DND-41 (cell line): ENCODE measurements at regions not wholly inside any gene's neighbourhood (a gene's known extent, or its start where the extent isn't known, plus 50 kb on each side); places are given as distances from the start of the nearest gene placed in this dataset.

Experiments used
- ATAC-seq: fragments of 200-7000 bp; cut with Tn5 transposase; 3 replicates; pipeline ENCODE4 v1.9.1; 2021; ENCODE audit warnings: low read depth; ENCODE audit not compliant: insufficient read depth
- DNase-seq: peaks from one replicate; pipeline ENCODE4 v3.0.0-alpha.2; 2020
- H2AFZ ChIP-seq: 2 replicates; pipeline ENCODE4 v1.6.0; 2012; ENCODE audit warnings: low read depth, low read length
- H3K27ac ChIP-seq: 2 replicates; pipeline ENCODE4 v1.5.1; 2012; ENCODE audit warnings: low read length, inconsistent platforms
- H3K27me3 ChIP-seq: fragments of 200-600 bp; sonication (generic); 2 replicates; pipeline ENCODE4 v1.6.0; 2012; ENCODE audit warnings: low read length, mild to moderate bottlenecking, inconsistent platforms; ENCODE audit not compliant: insufficient read depth, poor library complexity
- H3K36me3 ChIP-seq: 2 replicates; pipeline ENCODE4 v1.5.1; 2012; ENCODE audit warnings: low read length, inconsistent platforms; ENCODE audit not compliant: insufficient read depth
- H3K4me1 ChIP-seq: 2 replicates; pipeline ENCODE4 v1.5.1; 2012; ENCODE audit warnings: mild to moderate bottlenecking, low read length; ENCODE audit not compliant: insufficient read depth
- H3K4me2 ChIP-seq: 2 replicates; pipeline ENCODE4 v1.6.0; 2012; ENCODE audit warnings: mild to moderate bottlenecking, moderate library complexity, low read length, inconsistent platforms; ENCODE audit not compliant: insufficient read depth
- H3K4me3 ChIP-seq, 2 experiments: fragments of 200-600 bp in 1 of 2; shearing (Covaris generic) in 1 of 2; 2 replicates each; pipeline ENCODE4 v1.5.1; 2012 to 2016; ENCODE audit warnings: inconsistent platforms in 2 of 2, low read length in 2 of 2, mild to moderate bottlenecking in 2 of 2, low read depth in 1 of 2, moderate library complexity in 1 of 2
- H3K79me2 ChIP-seq: 2 replicates; pipeline ENCODE4 v1.6.0; 2012; ENCODE audit warnings: low read length, inconsistent platforms; ENCODE audit not compliant: insufficient read depth
- H3K9ac ChIP-seq: 2 replicates; pipeline ENCODE4 v1.6.0; 2012; ENCODE audit warnings: low read depth, mild to moderate bottlenecking, inconsistent platforms, low read length, moderate library complexity
- H3K9me3 ChIP-seq: 2 replicates; pipeline ENCODE4 v1.5.1; 2012; ENCODE audit warnings: low read length, moderate library complexity, mild to moderate bottlenecking, inconsistent platforms; ENCODE audit not compliant: insufficient read depth, severe bottlenecking
- H4K20me1 ChIP-seq: 2 replicates; pipeline ENCODE4 v1.6.0; 2012; ENCODE audit warnings: low read length; ENCODE audit not compliant: insufficient read depth
- CTCF ChIP-seq: IDR thresholded peaks from 2 replicates; pipeline ENCODE4 v1.5.1; 2012; ENCODE audit warnings: borderline replicate concordance, low read length, moderate library complexity, mild to moderate bottlenecking; ENCODE audit not compliant: poor library complexity, severe bottlenecking; ENCODE audit errors: extremely low read depth
- EZH2 ChIP-seq: IDR thresholded peaks from 3 replicates; pipeline ENCODE4 v1.6.1; 2012; ENCODE audit warnings: borderline replicate concordance, low read depth, mild to moderate bottlenecking, moderate library complexity, low read length, inconsistent platforms; ENCODE audit not compliant: severe bottlenecking

GRCh38 chr2:150159300-150159699 is 328.2 kb downstream of the RND3 start:
- H4K20me1 ChIP-seq: no peaks in the 10 kb centered on the region
- DNase-seq: no peak
- no peak overlapping the region for H3K27ac ChIP-seq
- no peaks in the 10 kb centered on the region for H3K79me2 ChIP-seq
- H3K4me3 ChIP-seq: no peak overlapping the region
- H3K36me3 ChIP-seq: no peaks in the 10 kb centered on the region
- H3K27me3 ChIP-seq: no peaks in the 10 kb centered on the region
- H2AFZ ChIP-seq: no peak overlapping the region
- TF ChIP-seq EZH2: no peak
- no peak for TF ChIP-seq CTCF
- H3K4me1 ChIP-seq: no peaks in the 10 kb centered on the region
- H3K9ac ChIP-seq: no peak overlapping the region
- ATAC-seq: no peak
- H3K4me2 ChIP-seq: no peak overlapping the region
- H3K9me3 ChIP-seq: no peaks in the 10 kb centered on the region

- H3K4me3 ChIP-seq: no peak overlapping the region
- no peak overlapping the region for H3K4me2 ChIP-seq
- DNase-seq (no peak), ATAC-seq (no peak)
- no peaks in the 10 kb centered on the region for H4K20me1 ChIP-seq
- H3K27me3 ChIP-seq: no peaks in the 10 kb centered on the region
- H2AFZ ChIP-seq: no peak overlapping the region
- no peaks in the 10 kb centered on the region for H3K36me3 ChIP-seq
- H3K27ac ChIP-seq: no peak overlapping the region
- H3K9ac ChIP-seq: no peak overlapping the region
- no peak for TF ChIP-seq CTCF
- no peak for TF ChIP-seq EZH2
- no peaks in the 10 kb centered on the region for H3K9me3 ChIP-seq
- no peaks in the 10 kb centered on the region for H3K79me2 ChIP-seq
- no peaks in the 10 kb centered on the region for H3K4me1 ChIP-seq
Measured at GRCh38 chr2:150156876-150157275, 330.6 kb downstream of the RND3 start.

GRCh38 chr2:150156415-150156814 is 331.1 kb downstream of the RND3 start:
- Histone ChIP-seq H3K27me3 (no peaks in the 10 kb centered on the region), H3K4me1 (no peaks in the 10 kb centered on the region), H3K27ac (no peak overlapping the region), H3K9ac (no peak overlapping the region), H4K20me1 (no peaks in the 10 kb centered on the region), H3K36me3 (no peaks in the 10 kb centered on the region), H3K4me3 (no peak overlapping the region), H3K9me3 (no peaks in the 10 kb centered on the region), H2AFZ (peak overlapping the region; percentile 8; the same call in 1 of the 2 replicates), H3K4me2 (no peak overlapping the region), H3K79me2 (no peaks in the 10 kb centered on the region)
- TF ChIP-seq CTCF (no peak), EZH2 (no peak)
- DNase-seq: no peak
- peak; percentile 56; the same call in 1 of the 3 replicates for ATAC-seq

- Histone ChIP-seq H3K4me3 (no peak overlapping the region), H4K20me1 (no peaks in the 10 kb centered on the region), H3K4me1 (no peaks in the 10 kb centered on the region), H3K4me2 (no peak overlapping the region), H3K36me3 (no peaks in the 10 kb centered on the region), H2AFZ (no peak overlapping the region), H3K27ac (no peak overlapping the region), H3K79me2 (no peaks in the 10 kb centered on the region), H3K27me3 (no peaks in the 10 kb centered on the region), H3K9ac (no peak overlapping the region), H3K9me3 (no peaks in the 10 kb centered on the region)
- ATAC-seq: no peak
- DNase-seq: no peak
- TF ChIP-seq CTCF: no peak
- TF ChIP-seq EZH2: no peak
Measured at GRCh38 chr2:150154308-150154797, 333.1 kb downstream of the RND3 start.
